H1 (cell line): ENCODE measurements at regions not wholly inside any gene's neighbourhood (a gene's known extent, or its start where the extent isn't known, plus 50 kb on each side); places are given as distances from the start of the nearest gene placed in this dataset.

Source experiments
- BCL11A ChIP-seq, 2 experiments: IDR thresholded peaks; one replicate each; pipeline ENCODE4 v1.6.1; 2011; ENCODE audit warnings: low read depth in 2 of 2, low read length in 2 of 2, mild to moderate bottlenecking in 2 of 2
- EZH2 ChIP-seq: fragments of 200-600 bp; sonication (generic); IDR thresholded peaks from 2 replicates; pipeline ENCODE4 v1.7.1; 2012; ENCODE audit warnings: low read depth, mild to moderate bottlenecking, moderate library complexity, low read length, inconsistent platforms; ENCODE audit not compliant: severe bottlenecking
- RAD21 ChIP-seq, 2 experiments: IDR thresholded peaks in 1 of 2; conservative IDR thresholded peaks in 1 of 2; 2 replicates each; pipeline ENCODE4 v1.6.1; 2011; ENCODE audit warnings: low read depth in 2 of 2, low read length in 2 of 2, improper control_type of control experiment in 1 of 2, inconsistent platforms in 1 of 2, mild to moderate bottlenecking in 1 of 2, moderate library complexity in 1 of 2
- RFX5 ChIP-seq: IDR thresholded peaks from 2 replicates; pipeline ENCODE4 v1.6.1; 2011; ENCODE audit warnings: low read depth, low read length, improper control_type of control experiment, borderline replicate concordance
- TF ChIP-seq, protein P1 (sequence below): IDR thresholded peaks from 2 replicates; pipeline ENCODE4 v1.6.1; 2012; ENCODE audit warnings: inconsistent platforms

- TF ChIP-seq RAD21 (IDR thresholded peaks at IDR 0.05 in 1 of 2, conservative IDR thresholded peaks at IDR 0.05 in 1 of 2; ENCODE audit: low read depth in 2 of 2, low read length in 2 of 2) (no peak), EZH2 (no peak), BCL11A (IDR thresholded peaks at IDR 0.05; ENCODE audit: low read depth in 2 of 2, low read length in 2 of 2) (no peak), RFX5 (no peak)
- TF ChIP-seq, protein P1, sequence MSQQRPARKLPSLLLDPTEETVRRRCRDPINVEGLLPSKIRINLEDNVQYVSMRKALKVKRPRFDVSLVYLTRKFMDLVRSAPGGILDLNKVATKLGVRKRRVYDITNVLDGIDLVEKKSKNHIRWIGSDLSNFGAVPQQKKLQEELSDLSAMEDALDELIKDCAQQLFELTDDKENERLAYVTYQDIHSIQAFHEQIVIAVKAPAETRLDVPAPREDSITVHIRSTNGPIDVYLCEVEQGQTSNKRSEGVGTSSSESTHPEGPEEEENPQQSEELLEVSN = no peak
These were observed 470.7 kb upstream of the KLF6 start (continued) for GRCh38 chr10:4255751-4256150.
